Activated T-cell treated with anti-CD3 and anti-CD28 coated beads, Interleukin-2, amount 50 U/mL, for 48 hours (primary cell): ENCODE measurements at regions not wholly inside any gene's neighbourhood (a gene's known extent, or its start where the extent isn't known, plus 50 kb on each side); places are given as distances from the start of the nearest gene placed in this dataset.

Experiments
- DNase-seq, 2 experiments: peaks; one replicate each; pipeline ENCODE4 v3.0.0-alpha.2; 2020

DNA sequence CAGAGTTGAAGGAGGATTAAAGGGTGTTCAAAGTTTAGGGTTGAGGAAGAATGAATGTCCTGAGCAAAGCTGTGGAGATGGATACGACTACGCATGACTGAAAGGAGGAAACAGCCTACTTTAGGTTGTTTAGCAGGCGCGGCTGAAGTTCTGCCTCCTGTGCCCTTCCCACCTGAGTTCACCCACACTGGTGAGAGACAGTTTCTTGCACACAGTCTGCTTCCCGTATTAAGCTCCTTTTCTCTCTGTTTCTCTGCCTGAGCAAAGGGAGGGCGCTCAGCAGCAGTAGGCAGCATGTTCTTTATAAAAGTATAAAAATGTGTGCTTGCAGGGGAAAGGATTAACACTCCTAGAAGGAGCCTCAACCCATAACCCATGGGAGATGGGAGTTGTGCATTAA is 224.0 kb upstream of the SMARCA2 start:
- no peak for DNase-seq

DNA sequence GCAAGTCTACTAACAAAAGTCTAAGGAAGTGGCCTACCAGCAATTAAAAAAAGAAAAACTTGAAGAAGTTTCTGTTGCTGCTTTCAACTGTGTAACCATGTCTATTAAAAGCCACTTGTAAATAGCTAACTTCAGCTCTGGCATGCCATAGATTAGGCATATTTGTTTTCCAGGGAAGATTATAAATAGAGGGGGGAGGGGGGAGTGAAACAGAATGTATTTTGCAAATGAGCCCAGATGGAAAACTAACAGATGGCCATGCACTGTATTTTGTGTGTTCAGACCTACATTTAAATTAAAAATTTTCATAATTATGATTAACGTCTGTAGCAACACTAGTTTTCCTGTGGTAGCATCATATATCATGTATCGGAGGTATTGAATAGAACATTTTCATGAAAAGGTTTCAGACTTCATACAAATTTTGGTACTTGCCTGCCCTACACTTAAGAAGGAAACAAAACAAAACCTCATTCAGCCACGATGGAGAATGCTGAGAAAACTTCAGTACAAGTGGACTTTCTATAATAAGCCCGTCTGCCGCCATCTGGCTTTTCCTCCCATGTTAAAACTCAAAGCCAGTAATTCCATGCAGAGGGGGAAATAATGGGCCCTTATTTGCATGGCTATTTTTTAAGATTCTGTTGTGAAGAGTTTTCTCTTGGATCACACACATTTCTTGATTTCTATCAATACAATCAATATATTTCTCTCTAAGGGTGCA is 220.4 kb upstream of the SMARCA2 start:
- DNase-seq, result no peak

DNA sequence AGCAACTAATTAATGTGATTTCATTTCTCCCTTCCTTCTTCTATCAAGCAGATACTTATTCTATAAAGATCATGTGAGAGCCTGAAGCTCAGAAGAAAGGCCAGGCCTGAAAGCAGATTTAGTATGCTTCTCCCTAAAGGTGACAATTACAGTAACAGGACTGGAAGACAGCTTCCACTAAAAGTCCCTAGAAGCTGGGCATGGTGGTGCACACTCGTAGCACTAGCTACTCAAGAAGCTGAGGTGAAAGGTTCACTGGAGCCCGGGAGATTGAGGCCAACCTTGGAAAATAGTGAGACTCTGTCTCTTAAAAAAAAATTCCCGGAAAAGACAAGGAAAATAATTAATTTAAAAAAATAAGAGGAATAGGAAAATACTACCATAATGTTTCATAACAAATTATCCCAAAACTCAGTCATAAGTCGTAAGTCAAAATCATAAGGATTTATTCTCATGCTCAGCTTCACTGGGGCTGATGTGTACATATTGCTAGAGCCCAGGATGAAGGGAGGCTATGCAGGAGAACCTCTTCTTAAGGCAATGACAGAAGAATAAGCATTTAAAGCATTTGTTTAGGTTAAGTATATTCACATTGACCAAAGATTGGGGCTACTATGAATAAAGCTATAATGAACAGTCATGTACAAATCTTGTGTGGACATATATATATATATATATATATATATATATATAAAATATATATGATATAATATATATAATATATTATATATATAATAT is 210.8 kb upstream of the SMARCA2 start:
- DNase-seq, result no peak

DNA sequence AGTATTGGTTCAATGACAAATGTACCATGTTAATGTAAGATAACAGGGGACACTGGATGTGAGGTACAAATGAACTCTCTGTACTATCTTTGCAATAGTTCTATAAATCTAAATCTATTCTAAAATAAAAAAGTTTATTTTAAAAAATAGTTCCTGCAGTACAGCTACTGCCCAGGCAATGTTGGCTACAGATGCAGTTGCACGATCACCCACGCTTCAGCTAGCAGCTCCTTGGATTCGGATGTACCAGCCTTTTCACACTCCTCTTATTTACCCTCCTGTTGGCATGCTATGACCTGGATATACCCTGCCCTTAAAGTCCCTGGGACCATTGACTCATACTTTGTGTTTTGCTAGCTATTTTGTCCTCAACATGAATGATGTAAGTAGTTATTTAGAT is 185.4 kb upstream of the SMARCA2 start:
- DNase-seq, result no peak

DNA sequence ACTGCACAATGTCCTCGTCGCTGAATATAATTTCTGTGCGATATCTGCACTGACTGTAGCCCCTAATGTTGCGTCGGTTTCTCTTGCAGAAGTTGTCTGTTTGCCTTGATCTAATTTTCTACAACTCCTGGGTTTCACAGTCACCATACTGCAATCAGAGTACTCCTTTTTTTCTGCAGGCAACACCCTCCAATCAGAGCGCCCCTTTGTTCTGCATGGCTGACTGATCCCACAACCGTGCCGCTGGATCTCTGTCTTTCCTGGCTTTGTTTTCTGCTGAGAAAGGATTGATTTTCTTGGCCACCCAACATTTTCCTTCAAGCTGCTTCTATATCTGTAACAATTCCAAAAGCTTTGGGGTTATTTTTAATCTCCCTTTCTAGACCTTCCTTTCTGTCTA is 182.2 kb upstream of the SMARCA2 start:
- no peak for DNase-seq

DNA sequence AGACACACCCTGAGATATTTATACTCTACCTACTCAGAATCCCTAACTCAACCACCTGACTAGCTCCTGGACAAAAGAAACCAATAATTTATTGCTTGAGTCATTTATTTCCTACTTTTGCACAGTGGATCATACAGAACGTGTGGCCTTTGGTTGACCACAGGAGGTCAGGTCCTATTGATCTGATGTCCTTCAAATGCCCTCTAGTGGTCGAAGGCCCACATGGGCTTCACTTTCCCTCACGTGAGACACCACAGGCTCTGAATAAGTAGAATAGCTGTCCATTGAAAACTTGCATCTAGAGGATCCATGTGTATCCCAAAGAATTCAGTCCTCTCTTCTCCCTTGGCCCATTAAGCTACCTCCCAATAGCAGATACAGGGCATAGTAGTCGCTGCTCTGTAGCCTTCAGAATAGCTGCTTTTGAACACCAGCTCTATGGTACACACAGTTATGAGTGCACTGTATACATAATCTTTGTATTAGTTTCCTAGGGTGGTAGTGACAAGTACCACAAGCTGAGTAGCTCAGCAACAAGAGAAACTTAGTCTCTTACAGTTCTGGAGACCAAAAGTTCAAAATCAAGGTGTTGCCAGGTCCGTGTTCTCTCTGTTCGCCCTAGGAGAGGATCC is 177.6 kb upstream of the SMARCA2 start:
- peak in 1 of 2 experiments; percentile 31 for DNase-seq

DNA sequence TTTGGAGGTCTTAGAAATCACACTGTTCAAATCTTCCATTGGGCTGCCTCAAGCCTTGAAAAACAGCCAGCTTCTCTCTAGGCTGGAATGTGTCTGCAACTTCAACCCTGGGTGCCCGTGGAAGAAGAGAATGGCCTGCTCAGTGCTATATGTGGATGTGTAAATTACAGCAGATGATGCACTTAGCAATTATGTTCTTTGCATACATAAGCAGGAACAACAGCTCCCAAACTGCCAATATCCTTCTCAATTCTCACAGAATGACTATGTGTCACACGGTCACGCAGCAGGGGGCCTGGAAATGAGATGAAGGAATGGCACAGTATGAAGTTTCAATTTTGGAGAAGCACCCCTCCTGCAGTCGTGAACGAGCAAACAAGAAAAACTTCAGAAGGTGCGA is 175.2 kb upstream of the SMARCA2 start:
- DNase-seq, result no peak

DNA sequence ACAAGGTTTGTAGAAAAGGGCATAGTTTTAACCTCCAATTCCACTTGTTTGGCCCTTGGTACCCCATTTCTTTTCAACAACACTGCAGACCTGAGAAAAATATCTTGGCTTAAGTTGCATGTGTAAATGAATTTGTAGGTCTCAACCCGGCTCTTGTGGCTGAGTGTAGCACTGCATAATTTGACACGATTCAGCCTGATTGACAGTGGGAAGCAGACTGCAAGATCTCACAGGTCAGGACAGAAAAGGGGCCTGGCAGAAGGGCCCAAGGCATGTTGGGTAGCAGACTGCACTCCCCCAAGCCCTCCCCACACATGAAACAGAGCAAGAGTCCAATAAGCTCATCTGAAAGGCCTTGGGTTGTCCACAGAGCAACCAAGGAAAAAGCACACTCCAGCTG is 169.7 kb upstream of the SMARCA2 start:
- no peak for DNase-seq

DNA sequence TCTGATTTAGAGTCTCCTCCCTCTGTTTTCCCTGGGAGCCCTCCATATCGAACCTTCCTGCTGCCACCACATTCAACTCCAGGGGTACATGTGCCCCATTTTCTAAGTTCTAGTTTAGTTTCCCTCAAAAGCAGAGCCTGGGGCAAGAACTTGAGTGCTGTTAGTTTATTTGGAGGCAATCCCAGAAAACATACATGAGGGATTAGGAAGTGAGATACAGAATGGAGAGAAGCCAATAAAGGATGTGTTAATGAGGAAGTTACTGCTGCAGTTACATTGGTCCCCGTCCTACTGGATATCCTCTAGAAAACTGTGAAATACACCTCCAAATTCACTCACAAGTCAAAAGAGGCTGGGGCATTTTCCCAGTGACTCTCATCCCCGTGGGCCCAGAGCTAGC is 159.4 kb upstream of the SMARCA2 start:
- DNase-seq, result no peak

DNA sequence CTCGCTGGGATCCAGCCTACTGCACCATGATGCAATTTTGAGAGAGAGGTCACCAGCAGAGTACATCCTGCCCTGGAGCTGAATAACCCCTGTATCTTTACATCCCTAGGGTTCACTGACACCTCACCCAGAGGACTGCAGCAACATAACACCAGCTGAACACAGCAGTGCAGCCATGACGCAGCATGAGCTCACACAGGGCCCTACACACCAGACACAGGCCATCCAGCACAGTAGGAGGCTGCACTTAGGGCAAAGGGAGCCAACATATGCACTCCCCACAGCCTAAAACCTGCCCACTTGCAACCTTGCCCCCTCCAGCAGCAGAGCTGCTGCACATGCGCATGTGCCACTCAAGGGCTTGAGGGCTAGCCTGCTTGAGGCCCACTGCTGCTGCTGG is 157.3 kb upstream of the SMARCA2 start:
- no peak for DNase-seq

DNA sequence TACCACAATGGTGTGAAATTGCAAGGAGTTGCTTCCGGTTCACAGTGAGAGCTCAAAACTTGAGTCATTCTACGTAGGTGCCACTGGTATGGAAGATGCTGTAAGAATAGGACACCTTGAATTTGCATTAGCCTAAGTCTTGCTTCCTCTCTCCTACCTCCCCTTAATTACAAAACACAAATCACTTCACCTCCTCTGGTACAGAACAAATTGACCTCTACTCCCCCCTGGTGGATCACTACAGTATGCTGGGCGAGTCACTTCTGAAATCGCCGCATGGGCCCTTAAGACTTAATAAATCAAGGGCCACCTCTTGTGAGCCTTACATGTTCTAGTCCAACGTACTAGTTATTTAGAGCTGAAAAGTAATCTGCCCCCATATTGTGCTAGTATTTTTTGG is 145.3 kb upstream of the SMARCA2 start:
- peak; percentile 42 to 44 for DNase-seq

DNA sequence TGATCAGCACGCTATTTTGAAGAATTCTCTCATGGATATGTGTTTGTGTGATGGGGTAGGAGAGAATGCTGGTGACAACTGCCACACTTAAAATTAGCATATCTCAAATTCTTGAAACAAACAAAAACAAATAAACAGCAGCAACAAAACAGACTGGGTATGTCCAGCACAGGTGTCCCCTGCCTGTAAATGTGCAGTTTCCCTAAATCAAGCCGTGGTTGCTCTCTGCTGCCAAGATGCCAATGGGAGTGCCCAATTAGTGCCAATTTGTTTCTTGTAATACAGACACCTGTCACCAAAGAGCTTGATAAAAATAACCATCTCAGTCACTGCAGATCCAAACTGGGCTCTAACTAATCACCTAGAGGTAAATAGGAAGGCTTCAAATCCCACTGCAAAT is 144.2 kb upstream of the SMARCA2 start:
- DNase-seq, result no peak

DNA sequence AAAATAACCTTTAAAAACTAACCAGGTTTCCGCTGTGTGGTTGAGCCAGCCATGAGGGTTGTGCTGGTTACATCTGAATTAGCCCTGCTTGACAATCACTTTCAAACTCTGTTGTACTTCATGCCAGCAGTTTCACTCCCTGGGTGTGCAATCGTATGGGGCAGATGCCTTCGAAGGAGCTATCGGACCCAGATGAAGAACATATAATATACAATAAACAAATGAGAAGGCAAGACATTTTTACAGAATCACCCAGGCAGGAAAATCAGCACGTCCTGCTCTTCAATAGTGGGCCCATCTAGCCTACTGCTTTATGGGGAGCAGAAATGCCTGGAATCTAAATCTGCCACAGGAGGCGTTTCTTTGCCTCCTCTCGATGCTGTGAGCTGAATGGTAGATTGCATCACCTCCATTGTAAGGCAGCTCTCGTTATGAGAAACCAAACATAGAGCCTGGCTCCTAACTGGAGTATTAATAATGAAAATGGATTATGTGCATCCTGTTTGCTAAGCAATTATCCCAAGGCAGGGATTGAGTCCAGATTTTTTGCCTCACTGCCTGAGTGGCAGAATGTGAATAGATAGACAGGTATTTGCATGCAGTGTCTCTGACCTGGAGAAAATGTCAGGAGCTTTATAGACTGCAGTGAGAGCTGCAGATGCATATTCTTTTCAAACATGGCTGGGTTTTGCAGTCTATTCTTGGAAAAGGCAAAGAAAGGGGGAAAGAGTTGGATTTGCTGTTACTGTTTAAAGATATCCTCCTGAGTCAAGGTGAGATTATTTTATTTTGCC is 143.3 kb upstream of the SMARCA2 start:
- no peak for DNase-seq

DNA sequence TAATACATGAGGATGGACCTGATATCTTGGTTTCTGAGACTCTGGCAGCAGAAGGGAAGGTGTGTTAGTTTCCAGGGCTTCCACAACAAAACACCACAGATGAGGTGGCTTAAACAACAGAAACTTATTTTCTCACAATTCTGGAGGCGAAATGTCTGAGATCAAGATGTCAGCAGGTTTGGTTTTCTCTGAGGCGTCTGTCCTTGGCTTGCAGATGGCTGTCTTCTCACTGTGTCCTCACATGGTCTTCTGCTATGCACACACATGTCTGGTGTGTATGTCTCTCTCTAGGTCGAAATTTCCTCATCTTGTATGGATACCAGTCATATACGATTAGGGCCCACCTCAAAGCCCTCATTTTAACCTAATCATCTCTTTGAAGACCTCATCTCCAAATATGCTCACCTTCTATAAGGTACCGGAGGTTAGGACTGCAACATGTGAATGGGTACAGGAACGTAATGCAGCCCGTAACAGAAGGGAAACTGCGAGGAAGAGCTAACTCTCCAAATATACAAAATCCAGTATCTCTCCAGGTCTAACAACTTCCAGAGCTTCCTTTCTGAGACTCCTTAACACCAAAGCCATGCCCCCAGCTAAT is 139.8 kb upstream of the SMARCA2 start:
- DNase-seq, result no peak

DNA sequence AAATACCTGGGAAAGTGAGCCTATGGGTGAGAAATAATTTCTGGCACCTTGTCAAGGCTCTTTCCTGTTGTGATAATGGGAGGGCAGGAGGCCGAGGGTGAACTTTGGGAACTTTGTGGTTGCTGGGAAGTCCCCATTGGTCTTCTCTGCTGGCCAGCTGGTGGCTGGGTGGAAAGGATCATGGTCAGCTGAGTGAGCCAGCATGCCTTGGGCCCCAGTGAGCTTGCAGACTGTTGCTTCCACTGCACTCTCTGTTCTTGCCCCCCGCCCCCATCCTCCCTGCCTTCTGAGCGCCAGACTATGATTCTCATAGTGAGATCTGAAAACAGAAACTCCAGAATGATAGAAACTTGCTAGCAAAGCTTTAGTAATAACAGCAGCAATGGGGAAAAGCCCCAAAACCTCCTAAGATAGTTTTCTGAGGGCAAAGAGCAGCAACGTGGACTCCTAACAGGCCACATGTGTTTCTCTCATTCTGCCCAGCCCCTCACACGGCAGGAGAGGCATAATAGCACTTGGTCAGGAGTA is 139.2 kb upstream of the SMARCA2 start:
- peak; percentile 85 to 86 for DNase-seq

DNA sequence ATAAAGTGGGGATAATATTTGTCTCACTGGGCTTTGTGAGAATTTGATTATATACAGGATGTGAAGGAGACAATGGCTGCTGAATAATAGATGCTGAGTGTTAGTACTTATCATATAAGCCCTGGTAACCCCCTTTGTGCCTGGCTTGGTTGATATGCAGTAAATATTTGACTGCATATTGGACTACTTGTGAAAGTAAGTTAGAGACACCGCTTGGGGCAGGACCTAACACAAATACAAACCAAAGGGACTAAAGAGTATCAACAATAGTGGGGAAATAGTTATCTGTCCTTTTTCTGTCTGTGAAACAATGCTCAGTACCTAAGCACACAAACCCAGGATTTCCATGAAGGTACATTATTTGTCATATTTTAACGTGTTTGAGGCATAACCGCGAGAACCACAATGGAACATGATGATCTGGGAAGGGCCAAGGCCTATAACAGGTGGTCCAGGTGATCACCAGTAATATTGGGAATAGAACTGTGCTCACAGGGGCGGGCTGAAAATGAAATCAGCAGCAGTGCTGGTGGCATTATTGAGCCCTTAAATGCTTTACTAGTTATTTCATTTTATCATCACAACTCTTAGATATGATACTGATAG is 138.2 kb upstream of the SMARCA2 start:
- DNase-seq, result peak in 1 of 2 experiments; percentile 37

DNA sequence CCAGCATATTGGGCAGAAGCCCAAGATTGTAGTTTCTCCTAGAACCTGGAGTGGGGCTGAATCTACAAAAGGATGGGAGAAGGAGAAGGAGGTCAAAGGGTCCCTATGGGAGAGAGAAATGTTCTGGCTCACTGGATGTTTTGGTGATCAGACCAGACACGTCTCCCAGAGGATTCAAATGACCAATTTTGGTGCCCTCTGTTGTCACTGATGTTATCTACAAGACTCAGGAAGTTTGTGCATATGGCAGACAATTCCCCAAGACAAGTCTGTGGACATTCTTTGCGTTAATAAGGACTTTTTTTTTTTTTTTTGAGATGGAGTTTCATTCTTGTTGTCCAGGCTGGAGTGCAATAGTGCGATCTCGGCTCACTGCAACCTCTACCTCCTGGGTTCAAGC is 137.2 kb upstream of the SMARCA2 start:
- DNase-seq, result no peak

DNA sequence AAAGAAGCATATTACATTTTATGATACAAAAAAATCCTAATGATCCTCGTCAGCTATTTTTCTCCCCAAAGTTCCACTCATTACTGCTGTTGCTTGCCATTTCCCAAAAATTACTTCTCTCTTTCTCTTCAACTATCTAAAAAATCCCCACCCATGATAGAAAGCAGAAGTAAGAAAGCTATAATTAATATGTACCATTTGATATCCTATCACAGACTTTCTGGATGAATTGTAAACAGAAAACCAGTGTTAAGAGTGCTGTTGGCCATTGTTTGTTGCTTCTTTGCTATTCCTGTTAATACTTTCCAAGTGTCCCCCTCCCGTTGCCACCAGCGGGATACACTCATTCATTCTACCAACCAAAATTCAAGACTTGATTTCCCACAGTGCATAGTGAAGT is 136.3 kb upstream of the SMARCA2 start:
- no peak for DNase-seq

DNA sequence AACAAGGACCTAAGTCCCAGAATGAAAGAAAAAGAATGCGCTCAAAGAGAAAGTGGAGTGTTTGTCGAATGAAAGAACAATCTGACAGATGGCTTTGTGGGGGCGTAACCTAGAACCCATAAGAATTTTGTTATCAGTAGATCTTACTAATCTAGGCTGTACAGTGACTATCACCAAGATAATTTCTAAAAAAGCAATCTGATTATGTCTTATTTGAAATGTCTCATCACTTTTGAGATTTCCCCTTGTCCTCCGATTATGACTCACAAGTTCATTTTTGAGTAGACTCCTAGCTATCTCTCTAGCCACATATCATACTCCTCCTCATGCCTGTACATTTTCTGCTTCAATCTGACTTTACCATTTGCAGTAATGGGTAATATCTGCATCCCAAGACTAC is 135.6 kb upstream of the SMARCA2 start:
- DNase-seq, result no peak

DNA sequence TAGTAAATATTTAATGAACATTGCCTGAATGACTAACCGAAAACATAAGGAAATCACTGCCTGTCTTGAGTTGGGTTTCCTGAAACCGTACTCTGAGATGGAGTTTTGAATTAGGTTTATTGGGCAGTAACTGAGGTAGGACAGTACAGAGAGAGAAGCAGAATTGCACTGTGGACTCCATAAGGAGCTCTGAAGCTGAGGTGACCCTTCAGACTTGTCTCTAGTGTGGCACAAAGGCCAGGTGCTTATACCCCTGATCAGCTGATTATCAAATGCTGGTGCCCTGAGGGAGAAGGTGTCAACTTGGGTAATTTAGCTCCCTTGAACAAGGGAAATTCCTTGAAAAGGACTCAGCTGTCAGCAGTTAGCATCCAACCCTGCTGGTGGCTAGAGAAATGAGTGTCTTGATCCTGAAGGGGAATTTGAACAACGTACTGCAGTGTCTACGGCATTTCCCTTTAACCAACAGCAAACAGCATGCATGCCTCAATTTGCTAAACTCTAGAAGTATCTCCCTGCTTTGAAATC is 135.0 kb upstream of the SMARCA2 start:
- DNase-seq, result peak in 1 of 2 experiments; percentile 36

DNA sequence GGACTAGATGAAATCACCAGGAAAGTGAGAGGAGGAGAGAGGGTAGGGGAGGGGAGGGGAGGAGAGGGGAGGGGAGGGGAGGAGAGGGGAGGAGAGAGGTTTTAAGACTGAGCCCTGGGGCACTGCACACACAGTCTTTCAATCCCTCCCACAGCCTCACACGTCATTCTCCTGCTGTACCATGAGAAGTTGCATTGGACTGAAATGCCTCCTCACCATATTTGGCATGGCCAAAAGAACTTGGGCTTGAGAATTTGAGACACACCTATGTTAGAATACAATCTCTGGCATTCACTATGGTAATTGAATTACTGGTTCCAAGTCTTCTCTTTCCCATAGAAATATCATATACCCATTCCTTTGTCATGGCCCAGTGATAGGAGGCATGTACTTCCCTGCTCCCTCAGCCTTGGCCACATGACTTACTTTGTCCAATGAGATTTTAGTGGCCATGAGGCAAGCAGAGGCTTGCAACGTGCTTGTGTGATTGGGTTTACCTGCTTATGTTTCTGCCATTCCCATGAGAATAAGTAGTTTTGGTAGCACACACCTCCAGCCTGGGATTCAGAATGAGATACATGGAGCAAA is 133.3 kb upstream of the SMARCA2 start:
- DNase-seq, result no peak
